ENCODE measurements at regions not wholly inside any gene's neighbourhood (a gene's known extent, or its start where the extent isn't known, plus 50 kb on each side); places are given as distances from the start of the nearest gene placed in this dataset.

DNA sequence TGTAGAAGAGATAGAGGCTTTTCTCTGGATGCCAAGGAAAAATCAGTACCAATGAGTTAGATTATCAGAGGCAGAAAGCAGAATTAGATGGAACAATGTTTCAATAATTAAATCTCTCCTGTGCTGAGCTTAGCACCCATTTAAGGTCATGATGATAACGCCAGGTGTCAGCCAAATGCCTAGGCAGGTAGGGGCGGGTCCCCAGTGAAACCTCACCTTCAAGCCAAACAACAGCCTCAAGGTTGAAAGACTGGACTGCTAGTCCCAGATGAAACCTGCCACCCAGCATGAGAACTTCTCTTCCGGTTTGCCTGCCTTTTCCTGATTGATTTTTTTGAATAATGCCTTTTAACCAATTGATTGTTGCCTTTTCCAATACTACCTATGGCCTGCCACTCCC is 363.0 kb downstream of the PLOD2 start:
- DNase-seq: no peak

- no peak for DNase-seq
Observed at GRCh38 chr3:145798696-145799537, 362.1 kb downstream of the PLOD2 start.

- DNase-seq: no peak
Observed at GRCh38 chr3:145801696-145802095, 359.3 kb downstream of the PLOD2 start.

- no peak for DNase-seq
Observed at GRCh38 chr3:145807990-145808389, 353.0 kb downstream of the PLOD2 start.

- no peak for DNase-seq
Observed at GRCh38 chr3:145812391-145812790, 348.6 kb downstream of the PLOD2 start.

DNA sequence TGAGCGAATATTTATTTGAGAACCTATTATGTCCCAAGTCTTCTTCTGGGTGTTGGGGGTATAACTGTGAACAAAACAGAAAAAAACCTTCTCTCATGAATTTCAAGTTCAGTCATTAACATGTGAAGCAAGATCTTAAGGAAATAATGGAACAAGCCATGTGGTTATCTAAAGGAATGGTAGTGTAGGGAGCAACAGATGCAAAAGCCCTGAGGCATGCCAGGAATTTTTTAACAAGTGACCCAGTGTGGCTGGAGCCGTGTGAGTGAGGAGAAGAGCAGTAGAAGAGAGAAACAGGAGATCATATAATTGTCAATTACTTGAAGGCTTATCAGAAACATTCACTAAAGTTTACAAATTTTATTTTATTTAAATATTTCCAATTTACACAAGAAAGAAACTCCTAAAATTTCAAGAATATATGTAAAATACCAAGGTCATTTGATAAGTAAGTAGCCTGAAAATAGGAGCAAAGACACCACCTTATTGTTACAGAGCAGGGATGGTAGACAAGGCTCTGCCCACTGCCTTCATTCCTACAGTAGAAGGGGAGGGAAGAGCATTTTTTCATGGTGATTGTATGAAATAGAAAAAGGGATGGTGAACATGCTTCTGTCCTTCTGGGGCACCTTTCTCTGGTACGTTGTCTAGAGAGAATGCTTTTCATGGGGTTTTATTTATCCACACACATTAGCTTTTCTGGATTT is 345.1 kb downstream of the PLOD2 start:
- DNase-seq: no peak

DNA sequence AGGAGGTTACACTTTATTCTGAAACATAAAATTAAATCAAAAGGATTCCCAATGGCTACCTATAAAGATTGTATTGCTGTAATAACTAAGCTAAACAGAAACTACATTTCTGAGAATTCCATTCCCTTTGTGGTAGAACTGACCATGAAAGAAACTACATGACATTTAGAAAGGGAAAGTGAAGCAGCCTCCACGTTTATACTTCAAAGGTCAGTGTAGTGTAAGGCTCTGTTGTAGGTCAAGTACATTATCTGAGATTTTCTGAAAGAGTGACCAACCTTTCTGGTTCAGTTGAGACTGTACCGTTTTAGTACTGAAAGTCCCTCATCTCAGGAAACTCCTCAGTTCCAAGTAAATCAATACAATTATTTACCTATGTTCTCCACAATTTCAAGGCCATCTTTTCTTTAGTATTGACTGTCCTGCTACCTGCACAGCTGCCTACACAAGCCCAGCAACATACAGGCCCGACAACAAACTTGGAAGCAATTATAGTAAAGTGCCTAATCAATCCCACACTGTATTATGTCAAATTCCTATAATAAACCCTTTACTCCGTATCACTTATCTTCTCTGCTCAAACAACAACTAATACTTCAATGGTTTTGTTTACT is 343.0 kb downstream of the PLOD2 start:
- no peak for DNase-seq

GRCh38 chr3:145820170-145820569 is 340.8 kb downstream of the PLOD2 start:
- DNase-seq: no peak

- no peak for DNase-seq
Observed at GRCh38 chr3:145842294-145842902, 318.6 kb downstream of the PLOD2 start.

- DNase-seq: no peak
Observed at GRCh38 chr3:145843561-145843960, 317.4 kb downstream of the PLOD2 start.

- no peak for DNase-seq
Observed at GRCh38 chr3:145849115-145849514, 311.9 kb downstream of the PLOD2 start.

DNA sequence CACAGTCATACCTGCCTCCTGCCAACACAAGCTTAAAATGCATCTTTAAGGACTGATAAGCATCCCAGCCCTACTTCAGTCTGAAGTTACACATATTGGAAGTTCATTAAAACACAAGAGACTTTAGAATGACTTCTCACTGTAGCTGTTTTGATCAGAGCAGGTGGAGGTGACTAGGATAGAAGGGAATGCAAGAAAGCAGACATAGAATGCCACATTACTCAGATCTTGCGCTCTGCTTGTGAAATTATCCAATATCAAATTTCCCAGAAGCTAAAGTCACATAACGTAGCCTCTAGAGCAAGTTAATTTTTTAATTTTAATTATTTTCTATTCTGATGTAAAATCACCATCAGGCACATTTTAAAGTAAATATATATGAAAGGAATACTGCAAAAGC is 306.5 kb downstream of the PLOD2 start:
- no peak for DNase-seq

- DNase-seq: no peak
Observed at GRCh38 chr3:145857956-145858355, 303.0 kb downstream of the PLOD2 start.

DNA sequence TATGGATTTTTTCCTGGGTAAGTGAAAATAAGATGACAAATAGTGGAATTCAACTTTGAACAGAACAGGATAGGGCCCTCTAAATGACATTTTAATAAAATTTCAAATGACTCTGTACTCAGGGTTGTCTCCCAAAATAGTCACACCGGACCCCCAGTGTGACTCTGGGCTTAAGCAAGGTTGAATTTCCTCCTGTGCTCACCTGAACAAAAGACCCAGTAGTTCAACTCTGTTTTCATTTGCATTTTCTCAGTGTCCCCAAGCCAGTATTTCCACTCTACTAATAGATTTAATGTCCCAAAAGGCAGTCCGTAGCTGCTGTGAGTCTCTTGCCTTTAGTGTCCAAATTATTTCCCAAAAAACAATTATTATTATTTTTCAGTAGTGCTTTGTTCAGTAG is 296.6 kb downstream of the PLOD2 start:
- no peak for DNase-seq

- no peak for DNase-seq
Observed at GRCh38 chr3:145865399-145866018, 295.5 kb downstream of the PLOD2 start.

DNA sequence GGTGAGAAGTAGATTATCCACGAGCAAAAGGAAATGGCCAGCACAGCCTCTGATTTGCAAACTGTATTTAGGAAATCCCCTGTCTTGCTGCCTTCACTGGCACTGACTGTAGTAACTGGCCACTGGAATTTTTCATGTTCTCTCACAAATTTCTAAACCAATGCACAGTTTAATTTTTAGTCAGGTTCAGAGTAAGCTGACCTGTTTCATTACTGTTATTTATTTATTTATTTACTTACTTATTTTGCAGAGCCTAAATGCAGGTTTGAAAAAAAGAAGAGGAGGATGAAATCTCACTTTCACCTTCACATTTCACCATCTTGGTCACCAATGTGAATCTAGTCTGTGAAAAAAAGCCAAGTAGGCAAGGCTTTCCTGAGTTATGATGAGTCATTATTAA is 291.0 kb downstream of the PLOD2 start:
- no peak for DNase-seq

GRCh38 chr3:145882436-145882835 is 278.5 kb downstream of the PLOD2 start:
- no peak for DNase-seq

- DNase-seq: no peak
Observed at GRCh38 chr3:145889730-145890129, 271.3 kb downstream of the PLOD2 start.

- DNase-seq: no peak
Observed at GRCh38 chr3:145892869-145893268, 268.1 kb downstream of the PLOD2 start.

- no peak for DNase-seq
Observed at GRCh38 chr3:145893331-145893730, 267.7 kb downstream of the PLOD2 start.

DNA sequence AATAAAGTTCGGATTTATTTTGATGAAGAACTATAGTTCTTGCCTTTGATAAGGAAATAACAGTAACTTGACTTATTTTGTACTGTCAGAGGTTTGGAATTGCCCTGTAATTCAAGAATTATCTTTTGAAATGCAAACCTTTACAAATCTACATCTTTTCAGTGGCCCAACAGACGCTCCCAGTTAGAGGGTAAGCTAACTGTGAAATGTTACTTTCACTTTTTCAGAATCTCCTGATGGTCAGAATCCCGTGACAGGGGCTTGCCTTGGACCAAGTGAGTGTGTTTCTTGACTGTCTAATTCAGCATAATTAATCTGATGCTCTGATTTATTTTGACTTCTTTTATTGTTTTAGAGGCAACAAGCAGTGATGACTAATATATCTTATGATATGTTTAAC is 262.5 kb downstream of the PLOD2 start:
- DNase-seq: no peak

GRCh38 chr3:145899241-145899640 is 261.7 kb downstream of the PLOD2 start:
- no peak for DNase-seq
